ENCODE measurements at regions not wholly inside any gene's neighbourhood (a gene's known extent, or its start where the extent isn't known, plus 50 kb on each side); places are given as distances from the start of the nearest gene placed in this dataset. TPM values are rescaled to one million over a fixed set of nuclear protein-coding genes. Genes with fewer than 3 reads are reported as not detected.

Small RNA genes lying in the stretch of these regions (microRNA-seq; reads per million reads assigned to microRNA genes)
- not detected for gene AL359999.1 (ENCODE audit: insufficient read depth, insufficient read length)

Small RNA genes lying in the stretch of these regions (small RNA-seq; reads per million reads assigned to genes)
- gene AL359999.1, result 0 reads per million in 5 experiments
